Progenitor cell of endocrine pancreas (in vitro differentiated cells): ENCODE measurements at regions not wholly inside any gene's neighbourhood (a gene's known extent, or its start where the extent isn't known, plus 50 kb on each side); places are given as distances from the start of the nearest gene placed in this dataset.

ENCODE experiments used
- DNase-seq: peaks from one replicate; pipeline ENCODE4 v3.0.0; 2021; ENCODE audit warnings: low spot score; ENCODE audit not compliant: unreplicated experiment
- H3K27ac Mint-ChIP-seq: 2 replicates; pipeline ENCODE4 v1.8.0; 2021; ENCODE audit warnings: mild to moderate bottlenecking, moderate library complexity, mixed read lengths
- H3K27me3 Mint-ChIP-seq: 2 replicates; pipeline ENCODE4 v1.8.0; 2021; ENCODE audit warnings: mixed read lengths
- H3K36me3 Mint-ChIP-seq: 2 replicates; pipeline ENCODE4 v1.8.0; 2022; ENCODE audit warnings: mixed read lengths; ENCODE audit not compliant: insufficient read depth
- H3K4me1 Mint-ChIP-seq: 2 replicates; pipeline ENCODE4 v1.8.0; 2021; ENCODE audit warnings: low read depth, mixed read lengths
- H3K4me3 Mint-ChIP-seq: 2 replicates; pipeline ENCODE4 v1.8.0; 2021; ENCODE audit warnings: low read depth, mild to moderate bottlenecking, moderate library complexity, mixed read lengths
- H3K9me3 Mint-ChIP-seq: 2 replicates; pipeline ENCODE4 v1.8.0; 2021; ENCODE audit warnings: low read depth, mixed read lengths
- CTCF ChIP-seq: fragments of 200-600 bp; sonication (generic); IDR thresholded peaks from one replicate; pipeline ENCODE4 v1.5.0; 2021; ENCODE audit warnings: antibody characterized with exemption, mild to moderate bottlenecking; ENCODE audit not compliant: unreplicated experiment

- no peak for DNase-seq
- Mint-ChIP-seq H3K9me3 (no peaks in the 10 kb centered on the region), H3K27ac (no peak overlapping the region), H3K36me3 (no peaks in the 10 kb centered on the region), H3K4me3 (no peak overlapping the region), H3K4me1 (peaks cover 6% of the 10 kb centered on the region), H3K27me3 (peaks cover 71% of the 10 kb centered on the region)
- no peak for TF ChIP-seq CTCF
Measured at GRCh38 chr3:43856351-43856750, 165.6 kb downstream of the ABHD5 start.

GRCh38 chr3:43856761-43857160, 166.0 kb downstream of the ABHD5 start:
- Mint-ChIP-seq H3K27me3 (peaks cover 70% of the 10 kb centered on the region), H3K36me3 (no peaks in the 10 kb centered on the region), H3K9me3 (no peaks in the 10 kb centered on the region), H3K27ac (no peak overlapping the region), H3K4me3 (no peak overlapping the region), H3K4me1 (peaks cover 6% of the 10 kb centered on the region)
- DNase-seq: no peak
- TF ChIP-seq CTCF: no peak

- DNase-seq: no peak
- no peak overlapping the region for H3K27ac Mint-ChIP-seq
- H3K4me3 Mint-ChIP-seq: no peak overlapping the region
- TF ChIP-seq CTCF: no peak
- peaks cover 69% of the 10 kb centered on the region for H3K27me3 Mint-ChIP-seq
- H3K4me1 Mint-ChIP-seq: peaks cover 6% of the 10 kb centered on the region
- H3K9me3 Mint-ChIP-seq: no peaks in the 10 kb centered on the region
- H3K36me3 Mint-ChIP-seq: no peaks in the 10 kb centered on the region
Measured at GRCh38 chr3:43857361-43858293, 166.9 kb downstream of the ABHD5 start.

- TF ChIP-seq CTCF: no peak
- no peaks in the 10 kb centered on the region for H3K36me3 Mint-ChIP-seq
- peaks cover 6% of the 10 kb centered on the region for H3K4me1 Mint-ChIP-seq
- no peak overlapping the region for H3K27ac Mint-ChIP-seq
- no peak overlapping the region for H3K4me3 Mint-ChIP-seq
- DNase-seq: no peak
- peaks cover 73% of the 10 kb centered on the region for H3K27me3 Mint-ChIP-seq
- no peaks in the 10 kb centered on the region for H3K9me3 Mint-ChIP-seq
Measured at GRCh38 chr3:43858294-43858701, 167.6 kb downstream of the ABHD5 start.

GRCh38 chr3:43859766-43860165, 169.0 kb downstream of the ABHD5 start:
- DNase-seq: no peak
- H3K27ac Mint-ChIP-seq: no peak overlapping the region
- H3K4me1 Mint-ChIP-seq: peaks cover 6% of the 10 kb centered on the region
- no peak for TF ChIP-seq CTCF
- H3K9me3 Mint-ChIP-seq: no peaks in the 10 kb centered on the region
- peaks cover 74% of the 10 kb centered on the region for H3K27me3 Mint-ChIP-seq
- no peak overlapping the region for H3K4me3 Mint-ChIP-seq
- no peaks in the 10 kb centered on the region for H3K36me3 Mint-ChIP-seq
